ENCODE measurements at regions not wholly inside any gene's neighbourhood (a gene's known extent, or its start where the extent isn't known, plus 50 kb on each side); places are given as distances from the start of the nearest gene placed in this dataset.

- no peaks in the 10 kb centered on the region for H3K27me3 ChIP-seq
- no peaks in the 10 kb centered on the region for H3K9me3 ChIP-seq
- H3K4me1 ChIP-seq: no peaks in the 10 kb centered on the region
- intact Hi-C loops (cut with DNase I): no loop called here
- no peak overlapping the region for H3K27ac ChIP-seq
- no peak for DNase-seq (ENCODE audit: low spot score in 2 of 2)
- no peaks in the 10 kb centered on the region for H3K36me3 ChIP-seq
- no peak overlapping the region for H3K4me3 ChIP-seq
- no peak for TF ChIP-seq CTCF (IDR thresholded peaks at IDR 0.05)
These were observed 146.8 kb upstream of the TMTC1 start for GRCh38 chr12:29930503-29930902.

GRCh38 chr12:29929295-29929694 lies 145.6 kb upstream of the TMTC1 start:
- Histone ChIP-seq H3K27ac (no peak overlapping the region), H3K36me3 (no peaks in the 10 kb centered on the region), H3K9me3 (no peaks in the 10 kb centered on the region), H3K4me3 (no peak overlapping the region), H3K27me3 (no peaks in the 10 kb centered on the region), H3K4me1 (no peaks in the 10 kb centered on the region)
- TF ChIP-seq CTCF (IDR thresholded peaks at IDR 0.05): no peak
- DNase-seq (ENCODE audit: low spot score in 2 of 2): no peak
- intact Hi-C loops (cut with DNase I): no loop called here

- Histone ChIP-seq H3K27ac (no peak overlapping the region), H3K4me1 (no peaks in the 10 kb centered on the region), H3K4me3 (no peak overlapping the region), H3K36me3 (no peaks in the 10 kb centered on the region), H3K9me3 (no peaks in the 10 kb centered on the region), H3K27me3 (no peaks in the 10 kb centered on the region)
- no peak for TF ChIP-seq CTCF (IDR thresholded peaks at IDR 0.05)
- intact Hi-C loops (cut with DNase I): no loop called here
- DNase-seq (ENCODE audit: low spot score in 2 of 2): no peak
These were observed 137.6 kb upstream of the TMTC1 start for GRCh38 chr12:29921307-29921706.

GRCh38 chr12:29908157-29908556 lies 124.4 kb upstream of the TMTC1 start:
- intact Hi-C loops (cut with DNase I): no loop called here
- Histone ChIP-seq H3K27me3 (no peaks in the 10 kb centered on the region), H3K4me3 (no peak overlapping the region), H3K27ac (no peak overlapping the region), H3K4me1 (no peaks in the 10 kb centered on the region), H3K36me3 (no peaks in the 10 kb centered on the region), H3K9me3 (no peaks in the 10 kb centered on the region)
- no peak for DNase-seq (ENCODE audit: low spot score in 2 of 2)
- TF ChIP-seq CTCF (IDR thresholded peaks at IDR 0.05): no peak

GRCh38 chr12:29907461-29907860 lies 123.7 kb upstream of the TMTC1 start:
- Histone ChIP-seq H3K9me3 (no peaks in the 10 kb centered on the region), H3K27ac (no peak overlapping the region), H3K36me3 (no peaks in the 10 kb centered on the region), H3K27me3 (no peaks in the 10 kb centered on the region), H3K4me3 (no peak overlapping the region), H3K4me1 (no peaks in the 10 kb centered on the region)
- intact Hi-C loops (cut with DNase I): no loop called here
- TF ChIP-seq CTCF (IDR thresholded peaks at IDR 0.05): no peak
- no peak for DNase-seq (ENCODE audit: low spot score in 2 of 2)

GRCh38 chr12:29902043-29902442 lies 118.3 kb upstream of the TMTC1 start:
- TF ChIP-seq CTCF (IDR thresholded peaks at IDR 0.05): no peak
- no peaks in the 10 kb centered on the region for H3K36me3 ChIP-seq
- no peaks in the 10 kb centered on the region for H3K27me3 ChIP-seq
- intact Hi-C loops (cut with DNase I): no loop called here
- H3K27ac ChIP-seq: no peak overlapping the region
- H3K9me3 ChIP-seq: no peaks in the 10 kb centered on the region
- no peak overlapping the region for H3K4me3 ChIP-seq
- no peak for DNase-seq (ENCODE audit: low spot score in 2 of 2)
- H3K4me1 ChIP-seq: no peaks in the 10 kb centered on the region

Measured in ascending aorta (tissue), 2 donors.